PC-9 (cell line): ENCODE measurements at regions not wholly inside any gene's neighbourhood (a gene's known extent, or its start where the extent isn't known, plus 50 kb on each side); places are given as distances from the start of the nearest gene placed in this dataset.

Experiments
- EZH2 ChIP-seq: fragments of 200-600 bp; sonication (generic); IDR thresholded peaks from 2 replicates; pipeline ENCODE4 v1.8.0; 2017; ENCODE audit warnings: antibody characterized with exemption, low read depth
- TF ChIP-seq, protein P1 (sequence below): fragments of 200-600 bp; sonication (generic); conservative IDR thresholded peaks from 2 replicates; pipeline ENCODE4 v1.6.1; 2017; ENCODE audit warnings: mixed run types, antibody characterized with exemption, mild to moderate bottlenecking, moderate library complexity

- TF ChIP-seq, protein P1, sequence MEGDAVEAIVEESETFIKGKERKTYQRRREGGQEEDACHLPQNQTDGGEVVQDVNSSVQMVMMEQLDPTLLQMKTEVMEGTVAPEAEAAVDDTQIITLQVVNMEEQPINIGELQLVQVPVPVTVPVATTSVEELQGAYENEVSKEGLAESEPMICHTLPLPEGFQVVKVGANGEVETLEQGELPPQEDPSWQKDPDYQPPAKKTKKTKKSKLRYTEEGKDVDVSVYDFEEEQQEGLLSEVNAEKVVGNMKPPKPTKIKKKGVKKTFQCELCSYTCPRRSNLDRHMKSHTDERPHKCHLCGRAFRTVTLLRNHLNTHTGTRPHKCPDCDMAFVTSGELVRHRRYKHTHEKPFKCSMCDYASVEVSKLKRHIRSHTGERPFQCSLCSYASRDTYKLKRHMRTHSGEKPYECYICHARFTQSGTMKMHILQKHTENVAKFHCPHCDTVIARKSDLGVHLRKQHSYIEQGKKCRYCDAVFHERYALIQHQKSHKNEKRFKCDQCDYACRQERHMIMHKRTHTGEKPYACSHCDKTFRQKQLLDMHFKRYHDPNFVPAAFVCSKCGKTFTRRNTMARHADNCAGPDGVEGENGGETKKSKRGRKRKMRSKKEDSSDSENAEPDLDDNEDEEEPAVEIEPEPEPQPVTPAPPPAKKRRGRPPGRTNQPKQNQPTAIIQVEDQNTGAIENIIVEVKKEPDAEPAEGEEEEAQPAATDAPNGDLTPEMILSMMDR: no peak
- no peak for TF ChIP-seq EZH2
Measured at GRCh38 chr14:98194821-98195220, 1077.2 kb downstream of the BCL11B start.
